Hematopoietic multipotent progenitor cell treated with erythropoietin and hydrocortisone succinate and interleukin-3 and kit ligand, for 8 days (in vitro differentiated cells): ENCODE measurements at regions not wholly inside any gene's neighbourhood (a gene's known extent, or its start where the extent isn't known, plus 50 kb on each side); places are given as distances from the start of the nearest gene placed in this dataset.

Experiments used
- DNase-seq: peaks from one replicate; pipeline ENCODE4 v3.0.0-alpha.2; 2015

- no peak for DNase-seq
Measured at GRCh38 chr7:84533182-84533581, 338.6 kb upstream of the SEMA3A start.

GRCh38 chr7:84532196-84532595, 337.6 kb upstream of the SEMA3A start:
- DNase-seq: no peak

DNA sequence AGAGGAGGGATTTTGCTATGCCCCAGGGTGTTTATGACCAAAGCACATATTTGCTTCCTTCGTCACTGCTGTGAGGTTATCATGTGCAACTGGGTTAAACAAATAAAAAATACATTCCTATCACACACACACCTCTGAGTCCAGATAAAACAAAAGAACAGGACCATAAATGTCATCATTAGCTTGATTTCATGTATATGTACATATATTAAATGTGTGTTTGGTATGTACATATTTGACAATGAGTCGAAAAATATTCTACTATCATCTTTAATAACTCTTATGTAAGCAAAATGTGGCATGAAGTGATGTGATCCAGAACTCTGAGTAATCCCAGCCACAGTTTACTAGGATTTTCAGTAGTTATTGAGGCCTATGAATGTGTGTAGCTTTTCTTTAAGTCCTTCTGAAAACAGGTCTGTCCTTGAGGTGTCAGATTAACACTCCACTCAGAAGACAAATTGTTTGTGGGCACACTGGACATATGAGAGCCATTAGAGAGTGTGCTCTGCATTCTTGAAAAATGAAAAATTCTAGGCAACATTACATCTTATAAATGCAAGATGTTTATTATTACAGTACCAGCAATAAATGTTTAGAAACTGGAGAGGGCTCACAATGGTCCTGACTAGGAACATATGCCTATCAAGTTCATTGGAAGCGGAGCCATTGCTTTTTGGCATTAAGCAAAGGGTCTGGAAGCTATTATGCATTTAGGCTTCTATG, 335.1 kb upstream of the SEMA3A start:
- DNase-seq: no peak

DNA sequence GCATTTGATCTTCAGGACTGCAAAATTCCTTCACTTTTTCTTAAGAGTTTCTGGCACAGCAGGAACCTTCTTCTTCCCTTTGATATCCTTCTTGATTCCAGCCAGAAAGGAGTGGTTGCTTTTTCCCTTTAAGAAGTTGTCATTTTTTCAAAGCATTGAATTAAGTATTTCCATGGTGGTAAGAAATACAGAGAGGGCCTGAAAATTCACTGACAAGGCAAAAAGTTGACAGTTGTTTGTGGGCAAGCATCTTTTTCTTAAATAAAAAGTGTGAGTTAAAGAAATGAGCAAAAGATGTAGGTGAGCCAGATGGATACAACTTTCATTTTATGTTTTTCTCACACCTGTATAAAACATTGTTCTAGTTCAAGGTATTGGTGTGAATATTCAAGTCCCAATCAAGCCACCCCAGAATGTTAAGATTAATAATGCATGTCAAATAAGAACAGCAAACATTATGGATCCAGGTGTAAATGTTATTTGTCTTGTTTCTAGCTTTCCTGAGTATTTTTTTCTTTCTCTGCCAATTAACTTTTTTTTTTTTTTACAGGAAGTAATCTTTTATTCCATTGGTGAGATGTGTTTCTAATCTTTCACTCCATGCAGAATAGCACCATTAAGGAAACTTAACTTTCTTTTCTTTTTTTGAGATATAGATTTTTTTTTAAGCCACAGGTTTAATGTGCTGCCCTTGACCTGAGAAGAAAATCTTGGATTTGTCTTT, 334.3 kb upstream of the SEMA3A start:
- DNase-seq: no peak

- DNase-seq: no peak
Measured at GRCh38 chr7:84524714-84525694, 330.4 kb upstream of the SEMA3A start.

DNA sequence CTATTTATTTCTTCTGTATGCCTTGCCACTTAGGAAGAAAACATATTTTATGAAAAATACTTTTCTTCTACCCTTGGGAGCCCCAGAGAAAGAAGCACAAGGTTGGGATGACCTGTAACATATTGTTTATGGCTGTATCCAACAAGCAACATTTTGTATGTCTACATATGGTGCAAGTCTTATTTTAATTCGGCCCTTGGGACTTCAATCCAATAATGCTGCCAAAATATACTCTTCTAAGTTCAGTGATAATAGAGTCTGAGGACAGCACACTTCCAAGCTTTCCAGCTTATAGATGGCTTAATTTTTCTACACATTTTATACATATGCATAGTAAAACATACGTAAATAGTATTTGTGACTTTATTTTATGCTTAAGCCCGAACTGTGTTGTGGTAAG, 318.5 kb upstream of the SEMA3A start:
- DNase-seq: no peak

GRCh38 chr7:84512055-84512454, 317.5 kb upstream of the SEMA3A start:
- no peak for DNase-seq

DNA sequence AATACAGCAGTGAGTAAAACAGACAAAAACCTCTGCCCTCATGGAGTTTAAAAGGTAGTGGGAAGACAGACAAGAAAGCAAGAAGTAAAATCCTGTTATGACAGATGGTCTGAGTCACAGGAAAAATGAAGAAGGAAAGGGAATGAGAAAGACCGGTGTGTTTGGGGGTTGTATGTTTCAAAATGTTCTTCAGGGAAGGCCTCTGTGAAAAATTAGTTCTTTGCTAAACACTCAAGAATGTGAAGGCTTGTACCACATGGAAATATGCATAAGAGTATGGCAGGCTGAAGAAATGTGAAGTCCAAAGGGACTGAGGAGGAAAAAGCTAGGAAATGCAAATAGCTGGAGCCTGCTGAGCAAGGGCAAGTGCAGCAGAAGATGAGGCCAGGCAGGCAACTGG, 315.9 kb upstream of the SEMA3A start:
- no peak for DNase-seq

DNA sequence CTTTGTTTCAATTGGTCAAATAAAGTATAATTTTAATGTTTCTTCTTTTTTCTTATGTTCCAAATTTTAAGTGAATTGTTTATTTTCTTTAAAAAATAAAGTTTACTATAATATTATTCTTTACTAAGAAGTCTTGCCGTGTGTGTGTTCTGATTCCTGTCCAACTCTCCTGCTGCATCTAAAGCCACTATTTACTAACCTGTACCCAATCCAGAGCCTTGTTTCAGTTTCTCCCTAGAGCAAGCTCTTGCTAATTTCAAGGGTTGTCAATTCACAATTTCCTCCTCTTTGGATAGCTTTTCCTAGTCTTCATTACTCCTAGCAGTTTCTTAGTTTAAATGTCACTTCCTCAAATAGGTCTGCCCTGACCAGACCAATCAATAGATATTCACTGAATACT, 314.9 kb upstream of the SEMA3A start:
- DNase-seq: no peak

DNA sequence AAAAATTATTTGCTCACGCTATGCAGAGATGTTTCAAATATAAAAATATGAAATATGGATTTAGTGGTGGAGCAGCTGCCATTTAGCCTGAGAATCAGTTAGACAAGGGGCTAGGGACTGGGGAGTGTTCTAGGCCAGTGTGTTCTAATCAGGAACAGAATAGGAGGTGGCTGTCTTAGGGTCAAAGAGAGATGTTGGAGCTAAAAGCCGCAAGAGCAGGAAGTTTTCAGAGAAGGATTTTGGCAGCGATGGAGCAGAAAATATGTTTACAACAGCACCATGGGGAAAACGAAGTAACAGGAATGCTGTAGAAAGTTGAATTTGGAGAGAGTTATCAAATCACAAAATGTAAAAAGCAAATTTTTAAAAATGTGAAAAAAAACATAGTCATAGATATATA, 314.0 kb upstream of the SEMA3A start:
- no peak for DNase-seq

DNA sequence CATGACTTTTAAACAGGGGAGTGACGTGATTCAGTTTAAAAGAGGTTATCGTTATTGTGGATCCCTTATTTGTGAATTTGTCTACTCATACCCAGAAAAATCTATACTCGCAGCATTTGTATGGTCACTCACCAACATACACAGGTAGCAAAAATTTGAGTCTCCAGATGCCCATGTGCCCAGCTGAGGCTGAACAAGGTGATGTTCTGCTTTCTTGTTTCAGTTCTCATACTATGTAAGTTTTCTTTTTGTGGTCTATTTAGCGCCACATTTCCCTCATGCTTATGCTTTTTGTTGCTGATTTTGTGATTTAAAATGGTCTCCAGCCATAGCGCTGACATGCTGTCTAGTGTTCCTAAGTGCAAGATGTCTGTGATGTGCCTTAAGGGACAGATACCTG, 312.9 kb upstream of the SEMA3A start:
- DNase-seq: no peak

DNA sequence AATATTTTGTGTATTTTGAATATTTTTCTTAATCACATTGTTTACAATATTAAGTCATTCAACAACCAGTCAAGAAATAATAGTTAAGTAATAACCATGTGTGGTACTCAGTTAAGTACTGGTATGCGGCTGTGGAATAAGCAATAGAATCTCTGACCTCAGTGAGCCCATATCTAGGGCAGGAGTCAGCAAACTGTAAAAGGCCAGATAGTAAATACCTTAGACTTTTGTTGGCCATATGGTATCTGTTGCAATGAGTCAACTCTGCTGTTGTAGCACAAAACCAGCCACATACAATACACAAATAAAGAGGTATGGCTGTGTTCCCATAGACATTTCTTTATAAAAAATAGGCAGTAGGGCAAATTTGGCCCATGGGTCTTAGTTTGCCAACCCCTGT, 311.6 kb upstream of the SEMA3A start:
- DNase-seq: no peak

GRCh38 chr7:84502239-84502638, 307.6 kb upstream of the SEMA3A start:
- DNase-seq: no peak

DNA sequence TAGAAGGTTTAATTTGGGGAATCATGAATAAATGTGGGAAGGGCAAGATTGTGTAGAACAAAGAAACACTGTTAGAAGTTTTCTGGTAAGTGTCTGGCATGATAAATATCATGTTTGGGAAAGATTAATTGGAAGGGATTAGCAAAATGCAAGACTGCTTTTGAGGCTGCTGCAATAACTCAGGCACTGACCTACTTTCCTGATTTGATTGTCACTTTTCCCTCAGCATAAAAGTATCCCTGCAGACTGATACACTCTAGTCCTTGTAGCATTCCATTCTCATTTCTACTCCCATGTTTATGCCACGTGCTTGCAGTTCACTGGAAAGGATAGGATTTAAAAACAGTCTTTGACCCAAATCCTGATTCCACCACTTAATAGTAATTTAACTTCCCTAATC, 303.3 kb upstream of the SEMA3A start:
- DNase-seq: no peak

DNA sequence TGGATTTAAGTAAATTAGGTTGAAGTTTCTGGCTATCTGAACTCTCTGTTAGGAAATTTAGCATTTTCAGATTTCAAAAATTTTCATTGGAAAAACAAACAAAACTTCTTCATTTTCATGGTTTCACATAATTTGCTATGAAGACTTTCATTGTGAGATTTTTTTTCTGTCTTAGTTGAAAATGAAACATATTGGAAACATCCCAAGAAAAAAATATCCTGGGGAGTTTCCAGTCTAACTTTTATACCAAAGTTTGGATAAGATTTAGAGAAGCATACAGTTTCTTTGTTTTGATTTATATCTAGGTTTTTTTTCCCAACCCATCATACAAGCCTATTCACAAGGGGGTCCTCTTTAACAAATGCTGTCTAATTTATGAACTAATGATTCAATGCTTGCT, 300.5 kb upstream of the SEMA3A start:
- no peak for DNase-seq

GRCh38 chr7:84492098-84493034, 297.8 kb upstream of the SEMA3A start:
- no peak for DNase-seq

- no peak for DNase-seq
Measured at GRCh38 chr7:84490661-84491060, 296.1 kb upstream of the SEMA3A start.

GRCh38 chr7:84484502-84485079, 290.0 kb upstream of the SEMA3A start:
- DNase-seq: no peak

- DNase-seq: no peak
Measured at GRCh38 chr7:84482476-84482875, 287.9 kb upstream of the SEMA3A start.

- no peak for DNase-seq
Measured at GRCh38 chr7:84479059-84479458, 284.5 kb upstream of the SEMA3A start.

DNA sequence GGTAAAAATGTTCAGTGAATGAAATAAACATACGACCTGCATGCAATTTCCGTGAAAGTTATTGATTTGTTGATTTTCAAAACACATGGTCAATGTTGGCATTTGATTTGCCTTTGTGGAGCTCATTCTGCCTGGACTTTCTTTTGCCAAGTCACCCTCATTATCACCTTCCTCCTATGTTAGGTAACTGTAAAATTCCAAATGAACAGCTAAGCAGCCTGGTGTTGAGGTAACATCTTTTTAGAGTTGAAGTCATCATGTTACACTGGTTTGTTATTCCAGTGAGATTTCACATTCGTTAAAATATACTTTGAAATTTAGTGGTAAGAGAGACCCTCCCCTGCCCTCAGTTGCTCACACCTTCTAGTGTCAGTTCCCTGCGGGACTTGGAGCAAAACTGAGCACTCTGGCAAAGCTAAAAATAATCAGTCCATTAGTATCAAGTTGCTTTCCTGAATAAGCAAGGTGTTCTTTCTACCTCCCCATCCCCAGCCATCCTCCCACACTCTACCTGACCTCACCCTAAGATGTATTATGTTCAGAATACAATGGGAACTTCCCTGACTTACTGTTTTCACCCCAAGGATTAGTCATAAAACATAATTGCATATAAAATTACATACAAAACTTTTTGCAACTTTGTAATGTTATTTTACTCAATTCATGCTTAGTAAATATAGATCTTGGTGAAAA, 283.3 kb upstream of the SEMA3A start:
- DNase-seq: no peak
